ENCODE measurements at regions not wholly inside any gene's neighbourhood (a gene's known extent, or its start where the extent isn't known, plus 50 kb on each side); places are given as distances from the start of the nearest gene placed in this dataset.

GRCh38 chr5:135124724-135125123, 90.7 kb upstream of the PITX1 start:
- Histone ChIP-seq H3K4me1 (ENCODE audit: control insufficient read depth, insufficient read depth, low read length) (no peaks in the 10 kb centered on the region), H3K27me3 (ENCODE audit: control insufficient read depth in 1 of 2, insufficient read depth in 2 of 2, low read length in 2 of 2) (no peaks in the 10 kb centered on the region), H3K9me3 (ENCODE audit: control insufficient read depth in 2 of 2, low read length in 2 of 2) (no peaks in the 10 kb centered on the region), H3K9ac (ENCODE audit: low read length in 2 of 2) (no peak overlapping the region), H3K36me3 (ENCODE audit: control insufficient read depth in 2 of 2, insufficient read depth in 2 of 2, low read length in 2 of 2) (no peaks in the 10 kb centered on the region), H3K27ac (ENCODE audit: low read length) (no peak overlapping the region), H3K4me3 (ENCODE audit: low read length in 2 of 2) (no peak overlapping the region)

- no peaks in the 10 kb centered on the region for H3K36me3 ChIP-seq (ENCODE audit: control insufficient read depth in 2 of 2, insufficient read depth in 2 of 2, low read length in 2 of 2)
- no peak overlapping the region for H3K27ac ChIP-seq (ENCODE audit: low read length)
- H3K9ac ChIP-seq (ENCODE audit: low read length in 2 of 2): no peak overlapping the region
- H3K4me1 ChIP-seq (ENCODE audit: control insufficient read depth, insufficient read depth, low read length): no peaks in the 10 kb centered on the region
- H3K4me3 ChIP-seq (ENCODE audit: low read length in 2 of 2): no peak overlapping the region
- no peaks in the 10 kb centered on the region for H3K27me3 ChIP-seq (ENCODE audit: control insufficient read depth in 1 of 2, insufficient read depth in 2 of 2, low read length in 2 of 2)
- no peaks in the 10 kb centered on the region for H3K9me3 ChIP-seq (ENCODE audit: control insufficient read depth in 2 of 2, low read length in 2 of 2)
These were observed 90.1 kb upstream of the PITX1 start for GRCh38 chr5:135124128-135124527.

GRCh38 chr5:135122797-135123196, 88.8 kb upstream of the PITX1 start:
- Histone ChIP-seq H3K4me1 (ENCODE audit: control insufficient read depth, insufficient read depth, low read length) (no peaks in the 10 kb centered on the region), H3K9me3 (ENCODE audit: control insufficient read depth in 2 of 2, low read length in 2 of 2) (no peaks in the 10 kb centered on the region), H3K9ac (ENCODE audit: low read length in 2 of 2) (no peak overlapping the region), H3K36me3 (ENCODE audit: control insufficient read depth in 2 of 2, insufficient read depth in 2 of 2, low read length in 2 of 2) (no peaks in the 10 kb centered on the region), H3K27ac (ENCODE audit: low read length) (no peak overlapping the region), H3K27me3 (ENCODE audit: control insufficient read depth in 1 of 2, insufficient read depth in 2 of 2, low read length in 2 of 2) (no peaks in the 10 kb centered on the region), H3K4me3 (ENCODE audit: low read length in 2 of 2) (no peak overlapping the region)

GRCh38 chr5:135120951-135121350, 86.9 kb upstream of the PITX1 start:
- H3K4me1 ChIP-seq (ENCODE audit: control insufficient read depth, insufficient read depth, low read length): no peaks in the 10 kb centered on the region
- no peak overlapping the region for H3K4me3 ChIP-seq (ENCODE audit: low read length in 2 of 2)
- H3K27ac ChIP-seq (ENCODE audit: low read length): no peak overlapping the region
- no peaks in the 10 kb centered on the region for H3K9me3 ChIP-seq (ENCODE audit: control insufficient read depth in 2 of 2, low read length in 2 of 2)
- no peaks in the 10 kb centered on the region for H3K36me3 ChIP-seq (ENCODE audit: control insufficient read depth in 2 of 2, insufficient read depth in 2 of 2, low read length in 2 of 2)
- no peak overlapping the region for H3K9ac ChIP-seq (ENCODE audit: low read length in 2 of 2)
- no peaks in the 10 kb centered on the region for H3K27me3 ChIP-seq (ENCODE audit: control insufficient read depth in 1 of 2, insufficient read depth in 2 of 2, low read length in 2 of 2)

GRCh38 chr5:135119481-135119880, 85.5 kb upstream of the PITX1 start:
- Histone ChIP-seq H3K9ac (ENCODE audit: low read length in 2 of 2) (no peak overlapping the region), H3K27ac (ENCODE audit: low read length) (no peak overlapping the region)

GRCh38 chr5:135117590-135117989, 83.6 kb upstream of the PITX1 start:
- H3K9me3 ChIP-seq (ENCODE audit: control insufficient read depth in 2 of 2, low read length in 2 of 2): no peaks in the 10 kb centered on the region
- H3K36me3 ChIP-seq (ENCODE audit: control insufficient read depth in 2 of 2, insufficient read depth in 2 of 2, low read length in 2 of 2): no peaks in the 10 kb centered on the region
- H3K4me3 ChIP-seq (ENCODE audit: low read length in 2 of 2): no peak overlapping the region
- H3K9ac ChIP-seq (ENCODE audit: low read length in 2 of 2): no peak overlapping the region
- no peaks in the 10 kb centered on the region for H3K27me3 ChIP-seq (ENCODE audit: control insufficient read depth in 1 of 2, insufficient read depth in 2 of 2, low read length in 2 of 2)
- no peaks in the 10 kb centered on the region for H3K4me1 ChIP-seq (ENCODE audit: control insufficient read depth, insufficient read depth, low read length)
- H3K27ac ChIP-seq (ENCODE audit: low read length): no peak overlapping the region

More at GRCh38 chr5:135119481-135119880, 85.5 kb upstream of the PITX1 start:
- Histone ChIP-seq H3K27me3 (ENCODE audit: control insufficient read depth in 1 of 2, insufficient read depth in 2 of 2, low read length in 2 of 2) (no peaks in the 10 kb centered on the region), H3K9me3 (ENCODE audit: control insufficient read depth in 2 of 2, low read length in 2 of 2) (no peaks in the 10 kb centered on the region), H3K4me1 (ENCODE audit: control insufficient read depth, insufficient read depth, low read length) (no peaks in the 10 kb centered on the region), H3K36me3 (ENCODE audit: control insufficient read depth in 2 of 2, insufficient read depth in 2 of 2, low read length in 2 of 2) (no peaks in the 10 kb centered on the region), H3K4me3 (ENCODE audit: low read length in 2 of 2) (no peak overlapping the region)

GRCh38 chr5:135116160-135116561, 82.1 kb upstream of the PITX1 start:
- no peaks in the 10 kb centered on the region for H3K36me3 ChIP-seq (ENCODE audit: control insufficient read depth in 2 of 2, insufficient read depth in 2 of 2, low read length in 2 of 2)
- no peak overlapping the region for H3K4me3 ChIP-seq (ENCODE audit: low read length in 2 of 2)
- H3K27me3 ChIP-seq (ENCODE audit: control insufficient read depth in 1 of 2, insufficient read depth in 2 of 2, low read length in 2 of 2): no peaks in the 10 kb centered on the region
- peaks cover 2% of the 10 kb centered on the region for H3K4me1 ChIP-seq (ENCODE audit: control insufficient read depth, insufficient read depth, low read length)
- H3K9ac ChIP-seq (ENCODE audit: low read length in 2 of 2): no peak overlapping the region
- H3K9me3 ChIP-seq (ENCODE audit: control insufficient read depth in 2 of 2, low read length in 2 of 2): no peaks in the 10 kb centered on the region
- H3K27ac ChIP-seq (ENCODE audit: low read length): no peak overlapping the region

GRCh38 chr5:135115591-135115990, 81.6 kb upstream of the PITX1 start:
- no peak overlapping the region for H3K9ac ChIP-seq (ENCODE audit: low read length in 2 of 2)
- no peaks in the 10 kb centered on the region for H3K9me3 ChIP-seq (ENCODE audit: control insufficient read depth in 2 of 2, low read length in 2 of 2)
- peaks cover 2% of the 10 kb centered on the region for H3K4me1 ChIP-seq (ENCODE audit: control insufficient read depth, insufficient read depth, low read length)
- H3K36me3 ChIP-seq (ENCODE audit: control insufficient read depth in 2 of 2, insufficient read depth in 2 of 2, low read length in 2 of 2): no peaks in the 10 kb centered on the region
- no peaks in the 10 kb centered on the region for H3K27me3 ChIP-seq (ENCODE audit: control insufficient read depth in 1 of 2, insufficient read depth in 2 of 2, low read length in 2 of 2)
- H3K27ac ChIP-seq (ENCODE audit: low read length): no peak overlapping the region
- no peak overlapping the region for H3K4me3 ChIP-seq (ENCODE audit: low read length in 2 of 2)

GRCh38 chr5:135114759-135115158, 80.7 kb upstream of the PITX1 start:
- peaks cover 2% of the 10 kb centered on the region for H3K4me1 ChIP-seq (ENCODE audit: control insufficient read depth, insufficient read depth, low read length)
- no peaks in the 10 kb centered on the region for H3K27me3 ChIP-seq (ENCODE audit: control insufficient read depth in 1 of 2, insufficient read depth in 2 of 2, low read length in 2 of 2)
- H3K9me3 ChIP-seq (ENCODE audit: control insufficient read depth in 2 of 2, low read length in 2 of 2): no peaks in the 10 kb centered on the region
- H3K27ac ChIP-seq (ENCODE audit: low read length): no peak overlapping the region
- H3K4me3 ChIP-seq (ENCODE audit: low read length in 2 of 2): no peak overlapping the region
- H3K9ac ChIP-seq (ENCODE audit: low read length in 2 of 2): no peak overlapping the region
- no peaks in the 10 kb centered on the region for H3K36me3 ChIP-seq (ENCODE audit: control insufficient read depth in 2 of 2, insufficient read depth in 2 of 2, low read length in 2 of 2)

- Histone ChIP-seq H3K27ac (ENCODE audit: low read length) (no peak overlapping the region), H3K9ac (ENCODE audit: low read length in 2 of 2) (no peak overlapping the region), H3K4me1 (ENCODE audit: control insufficient read depth, insufficient read depth, low read length) (peaks cover 2% of the 10 kb centered on the region), H3K4me3 (ENCODE audit: low read length in 2 of 2) (no peak overlapping the region), H3K36me3 (ENCODE audit: control insufficient read depth in 2 of 2, insufficient read depth in 2 of 2, low read length in 2 of 2) (no peaks in the 10 kb centered on the region), H3K9me3 (ENCODE audit: control insufficient read depth in 2 of 2, low read length in 2 of 2) (no peaks in the 10 kb centered on the region), H3K27me3 (ENCODE audit: control insufficient read depth in 1 of 2, insufficient read depth in 2 of 2, low read length in 2 of 2) (peaks cover 0 to 2% of the 10 kb centered on the region in 2 donors)
These were observed 78.1 kb upstream of the PITX1 start for GRCh38 chr5:135112008-135112725.

- no peak overlapping the region for H3K27ac ChIP-seq (ENCODE audit: low read length)
These were observed 77.0 kb upstream of the PITX1 start for GRCh38 chr5:135110785-135111596.

More at GRCh38 chr5:135110785-135111596, 77.0 kb upstream of the PITX1 start:
- Histone ChIP-seq H3K9ac (ENCODE audit: low read length in 2 of 2) (no peak overlapping the region), H3K4me1 (ENCODE audit: control insufficient read depth, insufficient read depth, low read length) (peaks cover 2% of the 10 kb centered on the region), H3K9me3 (ENCODE audit: control insufficient read depth in 2 of 2, low read length in 2 of 2) (no peaks in the 10 kb centered on the region), H3K27me3 (ENCODE audit: control insufficient read depth in 1 of 2, insufficient read depth in 2 of 2, low read length in 2 of 2) (peaks cover 0 to 2% of the 10 kb centered on the region in 2 donors), H3K36me3 (ENCODE audit: control insufficient read depth in 2 of 2, insufficient read depth in 2 of 2, low read length in 2 of 2) (no peaks in the 10 kb centered on the region), H3K4me3 (ENCODE audit: low read length in 2 of 2) (no peak overlapping the region)
